NCI-H128 (cell line): ENCODE measurements at regions not wholly inside any gene's neighbourhood (a gene's known extent, or its start where the extent isn't known, plus 50 kb on each side); places are given as distances from the start of the nearest gene placed in this dataset.
"Not testable (repeated sequence)": the region's sequence is repeated elsewhere in the genome, so short reads cannot be mapped to it uniquely, and the experiment has no call there.

Experiments used
- DNase-seq: peaks from one replicate; lab custom pipeline; 2025; ENCODE audit not compliant: unreplicated experiment; lab: John Stamatoyannopoulos, UW

- DNase-seq, result no peak
These were observed 254.0 kb downstream of the DEPDC1B start for GRCh38 chr5:60445921-60446320.

DNA sequence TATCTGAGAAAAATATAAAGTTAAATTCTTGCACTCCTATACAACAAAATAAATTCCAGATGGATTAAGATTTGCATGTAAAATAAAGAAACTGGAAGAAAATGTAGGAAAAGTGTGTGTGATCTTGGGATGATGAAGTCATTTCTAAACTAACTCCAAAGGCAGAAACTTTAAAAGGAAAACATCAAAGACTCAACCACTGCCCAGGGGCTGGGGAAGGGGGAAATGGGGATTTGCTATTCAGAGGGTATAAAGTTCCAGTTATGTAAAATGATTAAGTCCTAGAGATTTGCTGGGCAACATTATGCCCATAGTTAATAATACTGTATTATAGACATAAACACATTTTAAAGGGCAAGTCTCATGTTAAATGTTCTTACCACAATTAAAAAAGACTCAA is 254.5 kb downstream of the DEPDC1B start:
- no peak for DNase-seq

- no peak for DNase-seq
These were observed 255.2 kb downstream of the DEPDC1B start for GRCh38 chr5:60444661-60445360.

DNA sequence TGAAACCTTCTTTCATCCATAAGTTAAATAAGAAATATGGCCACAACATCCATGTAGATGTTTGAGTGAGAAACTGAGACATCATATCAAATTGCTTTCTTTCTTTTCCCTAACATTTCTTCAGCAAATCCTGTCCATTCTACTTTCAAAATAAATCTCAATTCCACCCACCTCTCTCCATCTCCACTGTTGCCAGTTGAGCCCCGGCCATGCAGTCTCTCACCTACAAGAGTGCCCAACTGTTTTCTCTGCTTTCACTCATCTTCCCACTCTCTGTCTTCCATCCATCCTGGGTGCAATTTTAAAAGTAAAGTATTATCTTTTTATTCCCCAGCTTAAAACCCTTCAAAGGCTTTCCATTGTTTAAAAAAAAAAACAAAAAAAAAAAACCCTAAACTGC is 260.4 kb downstream of the DEPDC1B start:
- DNase-seq, result no peak

DNA sequence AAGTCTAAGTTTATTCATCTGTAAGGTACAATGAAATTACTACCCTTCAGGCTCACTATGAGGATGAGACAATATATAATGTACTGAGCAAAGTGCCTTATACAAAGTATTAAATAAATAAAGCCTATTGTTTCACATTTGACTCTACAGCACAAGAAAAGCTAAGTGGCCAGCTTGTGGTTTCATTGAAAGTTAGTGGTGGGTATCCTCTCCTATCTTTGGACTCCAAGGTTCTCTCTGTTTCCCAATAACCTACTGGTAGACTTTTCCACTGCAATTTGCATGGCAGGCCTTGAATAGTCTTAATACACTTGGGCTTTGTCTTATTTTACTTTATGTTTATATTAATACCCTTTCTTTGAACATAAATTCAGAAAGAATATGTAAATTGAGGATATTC is 262.7 kb downstream of the DEPDC1B start:
- DNase-seq, result no peak

DNA sequence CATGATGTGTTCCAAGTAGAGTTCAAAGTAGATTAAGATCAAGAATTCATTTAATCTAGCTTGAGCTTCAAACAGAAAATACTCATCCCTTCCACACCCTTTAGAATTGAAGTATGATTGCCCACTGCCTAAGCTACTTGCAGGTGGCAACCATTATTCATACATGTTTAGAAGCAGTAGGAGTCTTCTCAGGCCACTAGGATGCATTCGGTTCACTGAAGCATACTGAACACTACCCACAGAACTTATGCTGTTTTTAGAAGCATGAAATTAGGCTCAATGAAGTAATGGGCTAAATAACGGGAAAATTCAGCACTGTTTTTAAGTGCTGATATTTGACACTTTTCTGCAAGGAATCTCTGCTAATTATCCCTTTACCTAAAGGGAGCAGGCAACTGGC is 263.4 kb downstream of the DEPDC1B start:
- DNase-seq, result no peak

GRCh38 chr5:60435808-60436207 is 264.2 kb downstream of the DEPDC1B start:
- no peak for DNase-seq

GRCh38 chr5:60426189-60426588 is 273.8 kb downstream of the DEPDC1B start:
- DNase-seq, result not testable (repeated sequence)

- DNase-seq, result not testable (repeated sequence)
These were observed 279.2 kb downstream of the DEPDC1B start for GRCh38 chr5:60420773-60421172.

DNA sequence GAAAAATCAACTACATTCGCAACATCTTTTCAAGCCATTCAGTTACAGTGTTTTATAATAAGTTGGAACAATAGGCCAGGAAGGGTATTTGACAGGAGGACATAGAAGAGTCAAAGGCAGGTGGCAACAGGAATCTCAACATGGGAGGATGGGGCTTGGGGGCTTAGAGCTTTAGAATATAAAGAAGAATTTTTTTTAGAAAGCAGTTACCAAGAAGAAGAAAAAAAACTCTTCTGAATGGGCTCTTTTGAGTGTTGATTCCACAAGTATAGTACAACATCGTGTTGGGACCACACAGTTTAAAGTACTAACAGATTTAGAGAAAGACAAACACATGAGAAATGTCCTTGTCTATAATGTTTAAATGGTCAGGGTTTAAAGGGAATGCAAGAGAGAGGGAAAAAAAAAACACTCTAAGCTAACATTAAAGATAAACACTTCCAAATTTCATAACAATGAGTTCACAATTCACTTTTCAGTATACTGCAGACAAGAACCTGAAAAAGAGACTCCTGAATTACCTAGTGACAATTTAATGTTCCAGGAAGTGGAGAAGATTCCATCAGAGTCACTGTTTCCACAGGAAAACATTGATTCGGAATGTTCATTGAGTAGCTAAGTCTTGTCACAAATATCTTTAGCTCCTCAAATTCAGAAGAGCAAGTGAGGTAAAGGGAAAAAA is 282.3 kb downstream of the DEPDC1B start:
- DNase-seq, result no peak

- DNase-seq, result no peak
These were observed 284.5 kb downstream of the DEPDC1B start for GRCh38 chr5:60415443-60415842.

DNA sequence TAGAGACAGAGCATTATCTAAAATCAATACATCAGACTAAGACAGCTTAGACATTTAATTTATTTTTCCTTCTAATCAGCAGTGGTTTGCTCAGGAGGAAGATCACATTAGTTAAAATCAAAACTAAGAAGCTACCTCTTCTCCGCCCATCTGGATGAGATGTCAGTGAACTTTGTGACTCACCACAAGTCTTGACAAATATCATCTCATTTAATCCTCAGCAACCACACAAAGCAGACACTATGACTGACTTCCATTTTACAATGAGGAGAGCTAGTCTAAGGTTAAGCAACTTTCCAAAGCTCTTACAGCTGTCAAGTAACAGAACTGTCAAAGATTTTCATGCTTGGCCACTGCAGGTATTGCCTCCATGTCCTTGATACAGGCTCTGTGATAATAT is 289.5 kb downstream of the DEPDC1B start:
- no peak for DNase-seq

- DNase-seq, result no peak
These were observed 295.8 kb downstream of the DEPDC1B start for GRCh38 chr5:60404171-60404570.

- no peak for DNase-seq
These were observed 296.5 kb downstream of the DEPDC1B start for GRCh38 chr5:60403343-60404006.

DNA sequence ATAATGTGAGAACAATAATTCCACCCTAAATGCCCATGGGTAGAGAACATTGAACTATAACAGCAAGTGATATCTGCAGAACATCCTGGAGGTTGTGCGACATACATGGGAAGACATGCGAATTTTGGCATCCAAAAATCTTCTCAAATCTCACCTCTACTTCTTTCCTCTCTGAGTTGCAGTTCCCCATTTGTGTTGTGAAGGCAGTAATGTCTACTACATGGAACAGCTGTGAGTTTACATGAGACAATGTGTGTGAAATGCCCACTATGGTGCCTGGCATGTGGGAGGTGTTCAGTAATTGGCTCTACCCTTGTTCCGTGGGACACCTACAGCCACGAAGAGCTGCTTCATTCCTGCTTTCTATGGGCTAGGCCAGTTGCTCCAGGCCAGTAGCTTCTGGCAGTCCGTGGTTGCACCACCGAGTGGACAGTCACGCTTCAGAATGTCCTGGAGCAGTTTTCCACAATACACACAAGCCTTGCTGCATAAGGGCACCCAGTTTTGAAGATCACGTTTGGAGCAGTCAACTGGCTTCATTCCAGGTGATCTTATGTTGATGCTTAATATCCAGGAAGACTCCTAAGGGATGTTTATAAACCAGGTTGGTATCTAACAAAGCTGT is 297.7 kb downstream of the DEPDC1B start:
- DNase-seq, result no peak

DNA sequence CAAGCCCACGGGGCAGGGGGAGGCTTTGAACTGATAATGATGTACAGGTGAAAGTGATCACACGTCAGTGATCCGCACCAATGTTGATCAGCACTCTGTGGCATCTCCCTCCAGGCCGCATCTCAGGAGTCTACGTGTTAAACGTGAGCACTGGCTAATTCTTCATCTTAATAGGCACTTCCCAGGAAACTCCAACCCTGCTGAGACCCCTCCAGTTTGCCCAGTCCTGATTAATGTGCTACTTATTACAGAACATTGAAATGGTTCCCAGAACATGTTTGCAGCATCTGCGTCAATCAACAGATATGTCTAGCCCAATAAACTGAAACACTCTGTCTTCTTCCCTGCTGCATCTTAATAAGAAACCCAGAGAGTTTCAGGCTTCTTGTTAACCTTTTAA is 298.4 kb downstream of the DEPDC1B start:
- DNase-seq, result no peak

DNA sequence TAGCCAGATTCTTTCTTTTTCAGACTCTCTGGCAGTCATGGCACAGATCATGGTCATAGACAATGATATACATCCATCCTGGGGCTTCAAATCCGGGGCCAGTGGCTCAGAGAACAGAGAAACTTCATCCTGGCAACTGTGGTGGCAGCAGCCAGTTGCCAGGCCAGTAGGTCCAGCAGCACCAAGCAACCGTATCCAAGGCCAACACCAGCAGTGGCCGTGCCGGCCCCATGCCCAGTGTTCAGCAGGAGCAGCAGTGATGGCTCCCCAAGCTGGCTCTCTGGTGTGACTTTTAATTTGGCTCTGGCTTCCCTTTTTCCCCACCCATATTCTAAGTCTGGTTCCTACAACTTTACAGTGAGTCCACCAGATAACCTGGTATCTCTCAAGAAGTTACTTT is 300.5 kb downstream of the DEPDC1B start:
- no peak for DNase-seq

DNA sequence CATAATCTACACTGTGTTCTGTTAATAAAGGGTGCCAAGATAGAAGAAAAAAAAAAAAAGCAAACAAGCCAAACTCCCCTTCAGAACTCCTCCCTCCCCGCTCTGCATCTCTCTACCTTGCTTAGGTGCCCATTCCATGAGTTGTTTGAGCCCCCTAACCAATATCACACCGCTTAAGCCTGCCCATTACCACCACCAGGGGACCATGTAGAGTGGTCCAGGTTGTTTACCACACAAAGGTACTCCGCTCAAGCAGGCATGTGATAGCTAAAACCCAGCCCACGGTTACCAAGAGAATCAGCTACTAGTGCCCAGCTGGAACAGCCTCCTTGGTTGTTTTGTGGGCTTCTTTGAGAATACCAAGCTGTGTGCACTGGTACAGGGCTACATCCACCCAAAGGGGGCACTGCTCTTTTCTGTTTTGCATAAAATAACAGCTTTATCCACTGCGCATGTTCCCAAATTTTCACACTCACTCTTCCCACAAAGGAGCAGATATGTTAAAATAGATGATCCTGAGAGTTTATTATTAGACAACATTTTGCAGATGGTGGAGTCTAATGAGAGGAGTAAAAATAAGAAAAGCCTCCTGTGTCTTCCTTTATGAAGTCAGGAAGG is 304.1 kb downstream of the DEPDC1B start:
- no peak for DNase-seq

- DNase-seq, result no peak
These were observed 312.9 kb downstream of the DEPDC1B start for GRCh38 chr5:60387051-60387440.

DNA sequence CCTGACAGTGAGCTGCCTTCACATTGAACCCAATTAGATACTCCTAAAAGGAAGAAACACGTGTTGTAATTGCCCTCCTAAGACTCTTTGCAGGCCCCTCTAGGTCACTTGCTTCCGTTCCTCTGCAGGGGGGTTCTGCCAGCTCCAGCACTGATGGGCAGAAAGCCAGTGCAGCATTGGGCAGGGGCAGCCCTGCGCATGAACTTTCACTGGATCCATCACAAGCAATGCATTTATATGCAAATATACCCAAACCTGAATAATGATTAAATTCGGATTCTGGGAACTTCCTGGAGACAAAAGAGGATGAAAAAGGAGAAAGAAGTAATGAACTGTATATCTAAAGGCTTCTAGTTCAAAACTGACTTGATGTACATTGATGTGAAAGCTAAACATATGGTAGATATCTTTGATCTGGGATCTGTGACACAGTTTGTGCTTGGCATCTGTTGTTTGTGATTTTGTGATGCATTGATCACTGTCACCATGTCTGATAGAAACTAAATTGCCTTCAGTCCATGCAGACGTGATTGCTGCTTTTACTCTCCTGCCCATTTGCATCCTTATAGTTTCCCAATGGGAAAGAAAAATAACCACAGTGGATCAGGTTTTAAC is 313.4 kb downstream of the DEPDC1B start:
- no peak for DNase-seq

GRCh38 chr5:60382716-60383115 is 317.2 kb downstream of the DEPDC1B start:
- no peak for DNase-seq
